ENCODE measurements at regions not wholly inside any gene's neighbourhood (a gene's known extent, or its start where the extent isn't known, plus 50 kb on each side); places are given as distances from the start of the nearest gene placed in this dataset.

- intact Hi-C loops (cut with DNase I; ENCODE audit: low total_unique reads), result no loop called here
Observed at GRCh38 chr4:96874657-96875056, 1034.8 kb downstream of the PDHA2 start.

GRCh38 chr4:96879527-96879926, 1039.6 kb downstream of the PDHA2 start:
- intact Hi-C loops (cut with DNase I; ENCODE audit: low total_unique reads), result no loop called here
- H3K27ac ChIP-seq, result no peak overlapping the region
- H3K4me3 ChIP-seq, result no peak overlapping the region
- no peaks in the 10 kb centered on the region for H3K27me3 ChIP-seq
- TF ChIP-seq POLR2A (IDR thresholded peaks at IDR 0.05) (no peak), CTCF (IDR thresholded peaks at IDR 0.05) (no peak)
- DNase-seq, result no peak
- H3K4me1 ChIP-seq, result no peaks in the 10 kb centered on the region
- no peaks in the 10 kb centered on the region for H3K9me3 ChIP-seq
- no peaks in the 10 kb centered on the region for H3K36me3 ChIP-seq

More at GRCh38 chr4:96874657-96875056, 1034.8 kb downstream of the PDHA2 start:
- H3K27me3 ChIP-seq, result no peaks in the 10 kb centered on the region
- no peaks in the 10 kb centered on the region for H3K9me3 ChIP-seq
- DNase-seq, result no peak
- TF ChIP-seq POLR2A (IDR thresholded peaks at IDR 0.05) (no peak), CTCF (IDR thresholded peaks at IDR 0.05) (no peak)
- no peak overlapping the region for H3K27ac ChIP-seq
- H3K36me3 ChIP-seq, result no peaks in the 10 kb centered on the region
- no peak overlapping the region for H3K4me3 ChIP-seq
- H3K4me1 ChIP-seq, result no peaks in the 10 kb centered on the region

- H3K9me3 ChIP-seq, result no peaks in the 10 kb centered on the region
- no peak for DNase-seq
- H3K4me1 ChIP-seq, result no peaks in the 10 kb centered on the region
- intact Hi-C loops (cut with DNase I; ENCODE audit: low total_unique reads), result no loop called here
- H3K27ac ChIP-seq, result no peak overlapping the region
- H3K36me3 ChIP-seq, result no peaks in the 10 kb centered on the region
- TF ChIP-seq CTCF (IDR thresholded peaks at IDR 0.05) (no peak), POLR2A (IDR thresholded peaks at IDR 0.05) (no peak)
- no peak overlapping the region for H3K4me3 ChIP-seq
- H3K27me3 ChIP-seq, result no peaks in the 10 kb centered on the region
Observed at GRCh38 chr4:96887857-96888256, 1048.0 kb downstream of the PDHA2 start.

- no peaks in the 10 kb centered on the region for H3K9me3 ChIP-seq
- no peaks in the 10 kb centered on the region for H3K36me3 ChIP-seq
- no peak overlapping the region for H3K27ac ChIP-seq
- intact Hi-C loops (cut with DNase I; ENCODE audit: low total_unique reads), result no loop called here
- TF ChIP-seq POLR2A (IDR thresholded peaks at IDR 0.05), result no peak
- TF ChIP-seq CTCF (IDR thresholded peaks at IDR 0.05), result no peak
- no peak for DNase-seq
- no peak overlapping the region for H3K4me3 ChIP-seq
- no peaks in the 10 kb centered on the region for H3K27me3 ChIP-seq
- H3K4me1 ChIP-seq, result no peaks in the 10 kb centered on the region
Observed at GRCh38 chr4:96894621-96895020, 1054.7 kb downstream of the PDHA2 start.

- Histone ChIP-seq H3K27me3 (no peaks in the 10 kb centered on the region), H3K4me3 (no peak overlapping the region), H3K27ac (no peak overlapping the region), H3K4me1 (no peaks in the 10 kb centered on the region), H3K9me3 (no peaks in the 10 kb centered on the region), H3K36me3 (no peaks in the 10 kb centered on the region)
- DNase-seq, result no peak
- intact Hi-C loops (cut with DNase I; ENCODE audit: low total_unique reads), result no loop called here
- TF ChIP-seq CTCF (IDR thresholded peaks at IDR 0.05) (no peak), POLR2A (IDR thresholded peaks at IDR 0.05) (no peak)
Observed at GRCh38 chr4:96895826-96896225, 1055.9 kb downstream of the PDHA2 start.
